Calu3 (cell line): ENCODE measurements at regions not wholly inside any gene's neighbourhood (a gene's known extent, or its start where the extent isn't known, plus 50 kb on each side); places are given as distances from the start of the nearest gene placed in this dataset.

ENCODE experiments used
- BruUV-seq: library from RNA; stranded (reverse); fragments of 400-500 nt; replicated peaks from 2 replicates; lab custom pipeline; 2021; lab: Mats Ljungman, UMichigan
- CTCF ChIA-PET: fragments of 300-600 bp; sonication (Branson Sonifier 250); formaldehyde crosslinking; loops from one replicate; lab custom pipeline; 2022; ENCODE audit warnings: antibody characterized with exemption; lab: Charles Lee
- DNase-seq: peaks from one replicate; pipeline ENCODE4 v3.0.0; 2022
- H3K27ac Mint-ChIP-seq: one replicate; pipeline ENCODE4 v1.8.0; 2022; ENCODE audit warnings: mixed read lengths; ENCODE audit not compliant: unreplicated experiment
- H3K27me3 Mint-ChIP-seq: one replicate; pipeline ENCODE4 v1.8.0; 2022; ENCODE audit warnings: mixed read lengths; ENCODE audit not compliant: unreplicated experiment
- H3K36me3 Mint-ChIP-seq: one replicate; pipeline ENCODE4 v1.8.0; 2022; ENCODE audit warnings: mild to moderate bottlenecking, moderate library complexity, mixed read lengths; ENCODE audit not compliant: insufficient read depth, unreplicated experiment
- H3K4me1 Mint-ChIP-seq: one replicate; pipeline ENCODE4 v1.8.0; 2022; ENCODE audit warnings: mild to moderate bottlenecking, low read depth, mixed read lengths; ENCODE audit not compliant: unreplicated experiment
- H3K4me3 Mint-ChIP-seq: one replicate; pipeline ENCODE4 v1.8.0; 2022; ENCODE audit warnings: mild to moderate bottlenecking, low read depth, moderate library complexity, mixed read lengths; ENCODE audit not compliant: unreplicated experiment
- H3K9me3 Mint-ChIP-seq: one replicate; pipeline ENCODE4 v1.8.0; 2022; ENCODE audit warnings: low read depth, mixed read lengths; ENCODE audit not compliant: unreplicated experiment
- intact Hi-C: fragments of 100-400 bp; cut with micrococcal nuclease; formaldehyde crosslinking; loops from one replicate; pipeline ENCODE4 v1.10.0; 2022; ENCODE audit not compliant: unreplicated experiment
- TF ChIP-seq, protein P1 (sequence below): fragments of 200-600 bp; IDR thresholded peaks from one replicate; pipeline ENCODE4 v1.8.0; 2022; ENCODE audit warnings: antibody characterized with exemption; ENCODE audit not compliant: unreplicated experiment

DNA sequence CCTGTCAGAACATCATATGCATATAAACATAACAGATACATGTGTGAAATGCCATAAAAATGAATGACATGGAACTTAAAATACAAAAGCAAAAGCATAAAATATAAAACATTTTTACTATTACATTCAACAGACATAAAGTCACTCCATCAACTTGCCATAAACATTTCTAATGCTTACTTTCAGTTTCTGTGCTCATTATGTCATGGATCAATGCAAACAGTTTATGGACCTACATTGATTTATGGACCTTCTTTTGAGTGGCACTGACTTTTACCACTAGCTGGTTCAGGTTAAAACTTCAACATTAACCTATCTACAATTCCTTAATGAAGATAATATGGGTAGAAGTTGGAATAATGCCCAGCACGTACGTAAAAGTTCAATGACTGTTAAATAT lies 577.4 kb upstream of the LMCD1 start:
- no TSS peak for BruUV-seq
- H3K36me3 Mint-ChIP-seq, result no peaks in the 10 kb centered on the region
- H3K27ac Mint-ChIP-seq, result no peak overlapping the region
- TF ChIP-seq, protein P1, sequence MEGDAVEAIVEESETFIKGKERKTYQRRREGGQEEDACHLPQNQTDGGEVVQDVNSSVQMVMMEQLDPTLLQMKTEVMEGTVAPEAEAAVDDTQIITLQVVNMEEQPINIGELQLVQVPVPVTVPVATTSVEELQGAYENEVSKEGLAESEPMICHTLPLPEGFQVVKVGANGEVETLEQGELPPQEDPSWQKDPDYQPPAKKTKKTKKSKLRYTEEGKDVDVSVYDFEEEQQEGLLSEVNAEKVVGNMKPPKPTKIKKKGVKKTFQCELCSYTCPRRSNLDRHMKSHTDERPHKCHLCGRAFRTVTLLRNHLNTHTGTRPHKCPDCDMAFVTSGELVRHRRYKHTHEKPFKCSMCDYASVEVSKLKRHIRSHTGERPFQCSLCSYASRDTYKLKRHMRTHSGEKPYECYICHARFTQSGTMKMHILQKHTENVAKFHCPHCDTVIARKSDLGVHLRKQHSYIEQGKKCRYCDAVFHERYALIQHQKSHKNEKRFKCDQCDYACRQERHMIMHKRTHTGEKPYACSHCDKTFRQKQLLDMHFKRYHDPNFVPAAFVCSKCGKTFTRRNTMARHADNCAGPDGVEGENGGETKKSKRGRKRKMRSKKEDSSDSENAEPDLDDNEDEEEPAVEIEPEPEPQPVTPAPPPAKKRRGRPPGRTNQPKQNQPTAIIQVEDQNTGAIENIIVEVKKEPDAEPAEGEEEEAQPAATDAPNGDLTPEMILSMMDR, result no peak
- no peaks in the 10 kb centered on the region for H3K4me1 Mint-ChIP-seq
- DNase-seq, result no peak
- H3K9me3 Mint-ChIP-seq, result peaks cover 8% of the 10 kb centered on the region
- H3K4me3 Mint-ChIP-seq, result no peak overlapping the region
- no peaks in the 10 kb centered on the region for H3K27me3 Mint-ChIP-seq
- CTCF ChIA-PET, result no interaction called here
- intact Hi-C loops, result no loop called here

DNA sequence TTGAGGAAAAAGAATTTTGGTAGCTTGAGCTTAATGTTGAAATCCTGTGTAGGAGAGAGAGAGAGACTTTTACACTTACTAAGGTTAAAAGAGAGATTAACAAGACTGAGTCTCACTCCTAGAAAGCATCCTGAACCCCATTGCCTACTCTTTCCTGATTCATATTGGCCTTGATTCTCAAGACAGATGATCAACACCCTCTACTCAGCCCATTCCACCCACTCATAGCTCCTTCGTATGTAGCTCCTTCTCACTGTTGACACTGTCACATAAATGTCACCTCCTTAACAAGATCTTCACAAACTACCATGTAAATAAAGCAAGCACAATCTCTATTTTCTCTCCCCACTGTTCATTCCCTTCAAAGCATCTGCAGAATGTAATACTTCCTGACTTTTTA lies 574.6 kb upstream of the LMCD1 start:
- Mint-ChIP-seq H3K27me3 (no peaks in the 10 kb centered on the region), H3K36me3 (no peaks in the 10 kb centered on the region), H3K4me1 (no peaks in the 10 kb centered on the region), H3K27ac (no peak overlapping the region), H3K9me3 (peaks cover 8% of the 10 kb centered on the region), H3K4me3 (no peak overlapping the region)
- TF ChIP-seq, protein P1, result no peak
- intact Hi-C loops, result no loop called here
- no peak for DNase-seq
- no TSS peak for BruUV-seq
- CTCF ChIA-PET, result no interaction called here

DNA sequence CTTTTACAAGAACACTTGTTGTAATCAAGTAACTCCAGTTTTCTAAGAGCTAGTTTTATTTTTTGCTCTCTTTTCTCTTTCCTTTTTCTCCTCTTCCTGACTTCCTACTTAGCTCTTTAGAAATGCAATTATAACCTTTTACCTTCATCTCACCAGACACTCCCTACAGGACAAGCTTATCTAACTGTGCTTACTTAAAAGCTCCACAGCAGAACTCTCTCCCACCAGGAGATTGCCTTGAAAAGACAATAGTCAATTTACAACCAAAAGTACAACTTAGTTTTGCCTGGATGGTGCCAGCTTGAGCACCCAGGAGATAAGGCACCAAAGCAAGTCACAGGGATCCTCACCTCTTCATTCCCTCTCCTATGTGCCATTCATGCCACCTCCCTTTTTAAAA lies 573.8 kb upstream of the LMCD1 start:
- TF ChIP-seq, protein P1, result no peak
- H3K4me1 Mint-ChIP-seq, result no peaks in the 10 kb centered on the region
- BruUV-seq, result no TSS peak
- H3K27ac Mint-ChIP-seq, result no peak overlapping the region
- intact Hi-C loops, result no loop called here
- H3K9me3 Mint-ChIP-seq, result peaks cover 8% of the 10 kb centered on the region
- no peak for DNase-seq
- CTCF ChIA-PET, result no interaction called here
- no peaks in the 10 kb centered on the region for H3K27me3 Mint-ChIP-seq
- no peaks in the 10 kb centered on the region for H3K36me3 Mint-ChIP-seq
- H3K4me3 Mint-ChIP-seq, result no peak overlapping the region

DNA sequence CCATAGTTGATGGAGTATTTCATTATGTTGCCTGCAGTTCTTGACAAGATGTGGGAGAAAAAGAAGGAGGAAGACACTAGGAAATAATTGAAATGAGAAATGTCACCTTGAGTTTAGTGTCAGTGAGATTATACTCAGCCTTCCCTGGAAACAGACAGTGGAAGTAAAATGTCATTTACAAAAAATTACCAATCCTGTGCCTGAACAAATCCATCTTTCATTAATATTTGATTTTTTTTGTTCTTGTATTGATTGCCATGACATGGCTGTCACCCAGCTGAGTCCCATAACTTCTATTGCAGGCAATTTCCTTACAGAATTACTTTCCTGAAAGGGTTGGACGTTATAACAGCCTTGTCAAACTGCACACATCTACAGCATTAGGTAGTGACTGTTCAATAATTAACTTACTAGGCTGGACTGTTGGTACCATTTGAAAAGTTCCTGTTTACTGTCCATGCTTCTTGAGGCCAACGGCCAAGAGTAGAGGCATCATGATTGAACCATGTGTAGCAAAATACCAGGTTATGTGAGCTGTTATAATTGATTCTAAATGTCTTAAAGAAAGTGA lies 572.2 kb upstream of the LMCD1 start:
- Mint-ChIP-seq H3K4me3 (no peak overlapping the region), H3K4me1 (no peaks in the 10 kb centered on the region), H3K27me3 (no peaks in the 10 kb centered on the region), H3K36me3 (no peaks in the 10 kb centered on the region), H3K27ac (no peak overlapping the region), H3K9me3 (peaks cover 10% of the 10 kb centered on the region)
- DNase-seq, result no peak
- CTCF ChIA-PET, result no interaction called here
- intact Hi-C loops, result no loop called here
- BruUV-seq, result no TSS peak
- TF ChIP-seq, protein P1, result no peak
